ENCODE measurements at regions not wholly inside any gene's neighbourhood (a gene's known extent, or its start where the extent isn't known, plus 50 kb on each side); places are given as distances from the start of the nearest gene placed in this dataset.

DNA sequence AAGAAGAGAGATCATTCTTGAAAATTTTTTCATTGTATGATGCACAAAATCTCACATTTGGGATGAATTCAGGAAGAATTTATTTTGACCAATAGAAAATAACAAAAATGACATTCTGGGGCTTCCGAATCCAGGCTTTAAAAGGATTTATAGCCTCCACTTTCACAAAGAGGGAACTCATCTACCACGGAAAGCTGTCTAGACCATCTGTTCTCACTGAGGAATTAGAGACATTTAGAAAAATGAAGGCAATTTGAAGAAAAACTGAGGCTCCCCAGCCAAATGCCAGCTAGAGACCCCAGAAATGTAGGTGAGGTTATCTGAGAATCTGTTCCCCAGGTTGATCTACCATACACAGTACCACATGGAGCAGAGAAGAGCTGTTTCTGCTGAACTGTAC, 464.3 kb downstream of the TMA16 start:
- no peak overlapping the region for H3K4me3 ChIP-seq (ENCODE audit: low read depth, low read length)
- no peak for DNase-seq (ENCODE audit: low read depth)
- TF ChIP-seq, protein P1, sequence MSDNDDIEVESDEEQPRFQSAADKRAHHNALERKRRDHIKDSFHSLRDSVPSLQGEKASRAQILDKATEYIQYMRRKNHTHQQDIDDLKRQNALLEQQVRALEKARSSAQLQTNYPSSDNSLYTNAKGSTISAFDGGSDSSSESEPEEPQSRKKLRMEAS (IDR thresholded peaks at IDR 0.05; ENCODE audit: low read depth, low read length): no peak
- TF ChIP-seq MYC (IDR thresholded peaks at IDR 0.05; ENCODE audit: low read depth, low read length) (no peak), POLR2A (IDR thresholded peaks at IDR 0.05; ENCODE audit: extremely low read depth, insufficient read length) (no peak)
- TF ChIP-seq, protein P2, sequence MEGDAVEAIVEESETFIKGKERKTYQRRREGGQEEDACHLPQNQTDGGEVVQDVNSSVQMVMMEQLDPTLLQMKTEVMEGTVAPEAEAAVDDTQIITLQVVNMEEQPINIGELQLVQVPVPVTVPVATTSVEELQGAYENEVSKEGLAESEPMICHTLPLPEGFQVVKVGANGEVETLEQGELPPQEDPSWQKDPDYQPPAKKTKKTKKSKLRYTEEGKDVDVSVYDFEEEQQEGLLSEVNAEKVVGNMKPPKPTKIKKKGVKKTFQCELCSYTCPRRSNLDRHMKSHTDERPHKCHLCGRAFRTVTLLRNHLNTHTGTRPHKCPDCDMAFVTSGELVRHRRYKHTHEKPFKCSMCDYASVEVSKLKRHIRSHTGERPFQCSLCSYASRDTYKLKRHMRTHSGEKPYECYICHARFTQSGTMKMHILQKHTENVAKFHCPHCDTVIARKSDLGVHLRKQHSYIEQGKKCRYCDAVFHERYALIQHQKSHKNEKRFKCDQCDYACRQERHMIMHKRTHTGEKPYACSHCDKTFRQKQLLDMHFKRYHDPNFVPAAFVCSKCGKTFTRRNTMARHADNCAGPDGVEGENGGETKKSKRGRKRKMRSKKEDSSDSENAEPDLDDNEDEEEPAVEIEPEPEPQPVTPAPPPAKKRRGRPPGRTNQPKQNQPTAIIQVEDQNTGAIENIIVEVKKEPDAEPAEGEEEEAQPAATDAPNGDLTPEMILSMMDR (IDR thresholded peaks at IDR 0.05; ENCODE audit: low read depth, low read length): no peak

DNA sequence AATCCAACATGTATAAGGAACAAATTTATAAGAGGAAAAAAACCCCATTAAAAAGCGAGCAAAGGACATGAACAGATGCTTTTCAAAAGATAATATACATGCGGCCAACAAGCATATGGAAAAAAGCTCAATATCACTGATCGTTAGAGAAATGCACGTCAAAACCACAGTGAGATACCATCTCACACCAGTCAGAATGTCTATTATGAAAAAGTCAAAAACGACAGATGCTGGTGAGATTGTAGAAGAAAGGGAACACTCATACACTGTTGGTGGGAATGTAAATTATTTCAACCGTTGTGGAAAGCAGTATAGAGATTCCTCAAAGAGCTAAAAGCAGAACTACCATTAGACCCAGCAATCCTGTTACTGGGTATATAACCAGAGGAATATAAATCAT, 465.4 kb downstream of the TMA16 start:
- TF ChIP-seq, protein P1 (IDR thresholded peaks at IDR 0.05; ENCODE audit: low read depth, low read length): no peak
- TF ChIP-seq, protein P2 (IDR thresholded peaks at IDR 0.05; ENCODE audit: low read depth, low read length): no peak
- no peak for TF ChIP-seq MYC (IDR thresholded peaks at IDR 0.05; ENCODE audit: low read depth, low read length)
- no peak for TF ChIP-seq POLR2A (IDR thresholded peaks at IDR 0.05; ENCODE audit: extremely low read depth, insufficient read length)
- H3K4me3 ChIP-seq (ENCODE audit: low read depth, low read length): no peak overlapping the region
- no peak for DNase-seq (ENCODE audit: low read depth)

DNA sequence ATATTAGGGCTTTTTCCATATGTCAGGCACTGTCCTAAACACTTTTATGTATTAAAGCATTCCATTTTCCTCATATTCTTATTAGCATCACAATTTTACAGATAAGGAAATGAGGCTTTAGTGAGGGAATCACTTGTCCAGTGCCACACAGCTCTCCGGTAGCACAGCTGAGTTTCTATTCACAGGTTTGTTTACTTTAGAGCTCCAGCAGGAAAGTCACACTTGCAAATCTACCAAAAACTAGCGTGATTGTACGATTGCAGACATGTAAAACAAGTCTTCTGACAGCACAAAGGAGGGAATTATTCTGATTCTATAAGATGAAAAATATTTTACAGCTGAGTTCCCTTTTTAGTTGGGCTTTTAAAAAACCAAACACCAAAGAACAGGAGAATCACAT, 472.1 kb downstream of the TMA16 start:
- no peak for DNase-seq (ENCODE audit: low read depth)
- H3K4me3 ChIP-seq (ENCODE audit: low read depth, low read length): no peak overlapping the region
- TF ChIP-seq MYC (IDR thresholded peaks at IDR 0.05; ENCODE audit: low read depth, low read length) (no peak), POLR2A (IDR thresholded peaks at IDR 0.05; ENCODE audit: extremely low read depth, insufficient read length) (no peak)
- TF ChIP-seq, protein P1 (IDR thresholded peaks at IDR 0.05; ENCODE audit: low read depth, low read length): no peak
- TF ChIP-seq, protein P2 (IDR thresholded peaks at IDR 0.05; ENCODE audit: low read depth, low read length): no peak

DNA sequence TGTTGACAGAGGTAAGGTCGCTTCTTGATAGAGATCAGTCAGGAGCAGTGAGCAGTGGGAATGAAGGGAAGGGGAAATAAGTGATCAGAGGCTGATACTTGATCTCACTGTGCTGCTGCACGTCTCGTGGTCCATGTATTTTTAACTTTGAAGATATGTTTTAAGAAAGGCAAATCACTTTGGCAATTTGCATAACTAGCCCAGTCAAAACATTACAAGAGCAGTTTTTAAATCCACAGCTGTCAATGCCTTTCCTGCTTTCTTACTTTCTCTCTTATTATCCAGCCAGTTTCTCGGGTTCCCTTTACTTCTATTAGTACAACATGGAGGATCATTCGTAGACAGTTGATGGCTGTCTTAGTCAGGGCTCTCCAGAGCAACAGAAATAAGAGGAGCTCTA, 472.8 kb downstream of the TMA16 start:
- H3K4me3 ChIP-seq (ENCODE audit: low read depth, low read length): no peak overlapping the region
- no peak for DNase-seq (ENCODE audit: low read depth)
- TF ChIP-seq, protein P1 (IDR thresholded peaks at IDR 0.05; ENCODE audit: low read depth, low read length): no peak
- no peak for TF ChIP-seq MYC (IDR thresholded peaks at IDR 0.05; ENCODE audit: low read depth, low read length)
- no peak for TF ChIP-seq POLR2A (IDR thresholded peaks at IDR 0.05; ENCODE audit: extremely low read depth, insufficient read length)
- TF ChIP-seq, protein P2 (IDR thresholded peaks at IDR 0.05; ENCODE audit: low read depth, low read length): no peak

DNA sequence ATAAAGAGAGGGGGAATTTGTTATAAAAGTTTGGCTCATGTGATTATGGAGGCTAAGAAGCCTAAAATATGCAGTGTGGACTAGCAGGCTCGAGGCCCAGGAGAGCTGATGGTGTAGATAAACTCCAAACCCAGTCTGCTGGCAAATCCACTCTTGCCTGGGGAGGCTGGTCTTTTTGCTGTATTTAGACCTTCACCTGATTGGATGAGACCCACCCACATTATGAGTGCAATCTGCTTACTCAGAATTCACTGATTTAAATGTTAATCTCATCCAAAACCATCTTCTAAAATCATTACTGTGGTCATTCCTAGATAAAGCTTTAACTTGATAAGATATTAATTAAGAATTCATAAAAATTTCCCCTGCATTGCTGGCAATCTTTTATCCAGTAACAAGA, 473.2 kb downstream of the TMA16 start:
- TF ChIP-seq, protein P1 (IDR thresholded peaks at IDR 0.05; ENCODE audit: low read depth, low read length): no peak
- DNase-seq (ENCODE audit: low read depth): no peak
- no peak overlapping the region for H3K4me3 ChIP-seq (ENCODE audit: low read depth, low read length)

DNA sequence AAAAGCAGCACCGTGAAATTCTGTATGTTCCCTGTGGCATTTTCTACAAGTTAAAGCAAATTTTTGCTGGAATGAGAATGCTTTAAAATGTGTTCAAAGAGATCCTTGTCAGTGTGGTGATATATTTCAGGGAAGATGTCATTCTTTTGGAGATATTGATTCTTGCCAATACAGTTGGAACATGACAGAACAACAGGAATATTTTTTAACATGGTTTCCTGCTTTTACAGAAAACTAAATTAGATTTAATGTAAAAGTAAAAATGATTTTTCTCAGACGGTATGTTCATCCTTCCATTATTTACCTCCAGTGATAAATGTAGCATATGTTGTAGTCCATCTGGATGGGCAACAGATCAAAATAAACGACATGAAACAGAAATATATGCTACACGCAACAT, 474.8 kb downstream of the TMA16 start:
- DNase-seq (ENCODE audit: low read depth): no peak
- H3K4me3 ChIP-seq (ENCODE audit: low read depth, low read length): no peak overlapping the region
- TF ChIP-seq, protein P1 (IDR thresholded peaks at IDR 0.05; ENCODE audit: low read depth, low read length): no peak
- TF ChIP-seq, protein P2 (IDR thresholded peaks at IDR 0.05; ENCODE audit: low read depth, low read length): no peak
- TF ChIP-seq MYC (IDR thresholded peaks at IDR 0.05; ENCODE audit: low read depth, low read length) (no peak), POLR2A (IDR thresholded peaks at IDR 0.05; ENCODE audit: extremely low read depth, insufficient read length) (no peak)

All from NB4 (cell line).